Fibroblast of villous mesenchyme (primary cell): ENCODE measurements at regions not wholly inside any gene's neighbourhood (a gene's known extent, or its start where the extent isn't known, plus 50 kb on each side); places are given as distances from the start of the nearest gene placed in this dataset.

Experiments used
- DNase-seq: peaks from one replicate; pipeline ENCODE4 v3.0.0-alpha.2; 2010; ENCODE audit warnings: low read depth
- H3K4me3 ChIP-seq: 2 replicates; pipeline ENCODE4 v1.5.1; 2011; ENCODE audit warnings: low read depth, mild to moderate bottlenecking, low read length
- TF ChIP-seq, protein P1 (sequence below): IDR thresholded peaks from 2 replicates; pipeline ENCODE4 v1.5.1; 2012; ENCODE audit warnings: low read depth, mild to moderate bottlenecking, low read length; ENCODE audit not compliant: insufficient read depth

DNA sequence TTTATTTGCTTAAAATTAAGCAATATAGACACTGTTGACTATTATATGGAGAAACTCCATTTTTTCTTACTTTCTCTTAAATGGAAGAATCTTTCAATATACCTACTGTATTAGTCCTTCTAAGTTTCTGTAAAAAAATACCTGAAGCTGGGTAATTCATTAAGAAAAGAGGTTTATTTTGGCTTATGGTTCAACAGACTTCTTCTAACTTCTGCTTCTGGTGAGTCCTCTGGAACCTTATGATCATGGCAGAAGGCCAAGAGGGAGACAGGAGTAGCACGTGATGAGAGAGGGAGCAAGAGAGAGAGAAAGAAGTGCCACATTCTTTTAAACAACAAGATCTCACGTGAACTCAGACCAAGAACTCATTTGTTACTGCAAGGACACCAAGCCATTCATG is 573.3 kb downstream of the MCTP2 start:
- DNase-seq, result no peak
- H3K4me3 ChIP-seq, result no peak overlapping the region
- TF ChIP-seq, protein P1, sequence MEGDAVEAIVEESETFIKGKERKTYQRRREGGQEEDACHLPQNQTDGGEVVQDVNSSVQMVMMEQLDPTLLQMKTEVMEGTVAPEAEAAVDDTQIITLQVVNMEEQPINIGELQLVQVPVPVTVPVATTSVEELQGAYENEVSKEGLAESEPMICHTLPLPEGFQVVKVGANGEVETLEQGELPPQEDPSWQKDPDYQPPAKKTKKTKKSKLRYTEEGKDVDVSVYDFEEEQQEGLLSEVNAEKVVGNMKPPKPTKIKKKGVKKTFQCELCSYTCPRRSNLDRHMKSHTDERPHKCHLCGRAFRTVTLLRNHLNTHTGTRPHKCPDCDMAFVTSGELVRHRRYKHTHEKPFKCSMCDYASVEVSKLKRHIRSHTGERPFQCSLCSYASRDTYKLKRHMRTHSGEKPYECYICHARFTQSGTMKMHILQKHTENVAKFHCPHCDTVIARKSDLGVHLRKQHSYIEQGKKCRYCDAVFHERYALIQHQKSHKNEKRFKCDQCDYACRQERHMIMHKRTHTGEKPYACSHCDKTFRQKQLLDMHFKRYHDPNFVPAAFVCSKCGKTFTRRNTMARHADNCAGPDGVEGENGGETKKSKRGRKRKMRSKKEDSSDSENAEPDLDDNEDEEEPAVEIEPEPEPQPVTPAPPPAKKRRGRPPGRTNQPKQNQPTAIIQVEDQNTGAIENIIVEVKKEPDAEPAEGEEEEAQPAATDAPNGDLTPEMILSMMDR, result no peak

DNA sequence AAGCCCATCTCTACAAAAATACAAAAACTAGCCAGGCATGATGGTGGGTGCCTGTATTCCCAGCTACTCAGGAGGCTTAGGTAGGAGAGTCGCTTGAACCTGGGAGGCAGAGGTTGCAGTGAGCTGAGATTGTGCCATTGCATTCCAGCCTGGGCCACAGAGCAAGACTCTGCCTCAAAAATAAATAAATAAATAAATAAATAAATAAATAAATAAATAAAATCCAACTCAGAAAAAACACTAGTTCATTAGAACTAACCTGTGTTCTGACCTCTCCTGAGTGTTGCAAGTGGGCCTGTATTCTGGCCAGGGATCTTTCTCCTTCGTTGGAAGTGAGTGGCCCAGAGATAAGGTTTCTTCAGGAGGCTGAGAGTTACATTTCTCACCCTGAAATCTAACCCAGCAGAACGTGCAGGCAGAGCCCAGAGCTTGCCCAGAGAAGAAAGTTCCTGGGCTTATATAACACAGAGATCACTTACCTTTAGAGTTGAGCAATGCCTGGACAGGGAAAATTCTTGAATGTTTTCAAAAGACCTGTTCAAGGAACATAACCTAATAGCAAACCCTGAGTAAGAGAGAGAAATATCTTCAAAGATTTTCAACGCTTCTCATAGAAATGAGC is 583.9 kb downstream of the MCTP2 start:
- no peak for DNase-seq
- TF ChIP-seq, protein P1, result no peak
- H3K4me3 ChIP-seq, result no peak overlapping the region

DNA sequence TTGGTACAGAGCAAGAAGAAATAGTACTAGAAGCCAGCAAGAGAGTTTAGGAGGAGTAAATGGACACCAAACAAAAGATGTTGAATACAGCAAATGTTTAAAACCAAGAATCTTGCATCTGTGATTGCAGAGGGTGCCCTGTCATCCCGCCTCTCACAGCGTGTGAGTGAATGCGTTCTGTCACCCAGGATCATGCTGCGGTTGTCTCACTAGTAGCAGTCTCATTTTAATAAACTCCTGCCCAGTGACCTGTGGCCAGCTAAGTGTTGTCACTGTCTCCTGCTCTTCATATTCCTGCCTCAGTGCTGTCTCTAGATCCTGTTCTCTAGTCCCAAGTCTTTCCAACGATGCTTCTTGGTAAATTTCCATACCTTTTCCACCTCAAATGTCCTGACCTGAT is 584.6 kb downstream of the MCTP2 start:
- TF ChIP-seq, protein P1, result no peak
- DNase-seq, result no peak
- no peak overlapping the region for H3K4me3 ChIP-seq

DNA sequence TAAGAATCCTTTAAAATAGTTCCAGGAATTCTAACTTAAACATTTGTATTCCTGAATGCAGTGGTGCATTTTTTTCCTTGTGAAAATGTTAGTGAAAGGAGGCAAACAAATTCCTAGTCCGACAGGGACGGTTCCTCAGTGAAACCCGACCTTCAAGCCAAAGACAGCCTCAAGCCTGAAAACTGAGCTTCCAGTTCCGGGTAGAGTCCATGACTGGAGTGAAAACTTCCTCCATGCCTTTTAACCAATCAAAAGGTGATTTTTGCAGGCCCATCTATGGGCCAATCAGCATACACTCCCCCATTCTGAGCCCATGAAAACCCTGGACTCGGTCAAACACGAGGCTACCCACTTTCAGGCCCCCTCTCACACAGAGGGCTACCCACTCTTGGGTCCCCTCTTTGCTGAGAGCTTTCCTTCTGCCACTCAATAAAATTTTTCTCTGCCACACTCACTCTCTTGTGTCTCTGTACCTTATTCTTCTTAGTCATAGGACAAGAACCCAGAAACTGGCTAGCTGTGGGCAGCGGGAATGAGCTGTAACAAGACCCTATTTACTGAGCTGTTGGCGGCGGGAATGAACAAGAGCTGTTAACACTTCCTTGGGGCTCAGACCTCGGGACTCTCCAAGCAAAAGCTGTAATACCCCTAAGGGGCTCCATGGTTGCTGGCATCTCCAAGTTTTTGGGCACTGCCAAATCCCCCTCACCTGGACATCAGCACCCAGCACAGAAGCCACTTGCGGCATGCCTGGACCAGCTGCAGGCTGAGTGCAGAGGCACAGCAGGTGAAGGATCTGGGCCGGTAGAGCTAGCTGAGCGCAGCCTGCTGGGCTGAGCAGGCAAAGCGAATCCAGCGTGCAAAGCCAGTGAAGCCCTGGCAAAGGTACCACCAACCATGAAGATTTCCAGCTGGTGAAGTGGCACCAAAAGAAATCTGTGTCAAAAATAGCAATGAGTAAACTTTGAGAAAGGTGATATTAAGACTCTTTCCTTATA is 598.8 kb downstream of the MCTP2 start:
- H3K4me3 ChIP-seq, result no peak overlapping the region
- no peak for DNase-seq
- TF ChIP-seq, protein P1, result no peak

DNA sequence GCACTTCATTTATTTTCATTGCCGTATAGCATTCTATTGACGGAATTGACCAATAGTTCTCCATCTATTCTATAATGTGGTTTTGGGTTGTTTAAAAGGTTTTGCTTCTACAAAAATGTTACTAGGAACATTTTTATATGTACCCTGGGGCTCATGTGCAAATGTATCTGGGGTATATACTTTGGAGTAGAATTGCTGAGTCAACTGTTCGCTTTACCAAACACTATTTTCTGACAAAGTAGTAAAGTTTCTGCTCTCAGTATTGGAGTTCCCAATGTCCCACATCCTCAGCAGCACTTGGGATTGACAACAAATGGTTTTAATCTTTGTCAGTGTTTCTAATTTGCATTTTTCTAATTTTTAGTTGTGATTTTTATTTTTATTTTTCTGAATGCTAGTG is 602.6 kb downstream of the MCTP2 start:
- DNase-seq, result no peak
- TF ChIP-seq, protein P1, result no peak
- no peak overlapping the region for H3K4me3 ChIP-seq

DNA sequence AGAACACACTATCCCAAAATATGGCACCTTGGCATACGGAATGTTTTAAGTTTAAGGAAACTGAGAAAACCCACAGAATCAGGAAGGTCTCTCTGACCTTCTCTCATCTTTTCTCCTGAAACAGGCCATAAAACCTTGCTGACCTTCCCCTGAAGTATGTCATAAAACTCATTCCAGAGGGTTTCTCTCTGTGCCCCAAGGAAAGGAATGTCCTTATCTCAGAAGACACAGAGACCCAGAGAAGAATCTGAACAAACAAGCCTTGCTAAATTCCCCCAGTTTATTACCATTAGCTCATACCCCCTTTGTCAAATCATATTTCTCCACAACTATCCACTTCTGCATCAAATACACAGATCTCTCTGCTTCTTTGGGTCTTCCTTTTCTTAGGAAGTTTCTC is 603.1 kb downstream of the MCTP2 start:
- no peak overlapping the region for H3K4me3 ChIP-seq
- DNase-seq, result no peak
- TF ChIP-seq, protein P1, result no peak
